GM23248 (cell line): ENCODE measurements at regions not wholly inside any gene's neighbourhood (a gene's known extent, or its start where the extent isn't known, plus 50 kb on each side); places are given as distances from the start of the nearest gene placed in this dataset.
A peak's percentile ranks its signal among the peaks of the same experiment; 100 is the strongest.

Experiments used
- DNase-seq: peaks from one replicate; pipeline ENCODE4 v3.0.0-alpha.2; 2015
- H2AFZ ChIP-seq: fragments of 200-600 bp; sonication (generic); 2 replicates; pipeline ENCODE4 v1.6.1; 2016; ENCODE audit warnings: antibody characterized with exemption
- H3F3A ChIP-seq: fragments of 200-600 bp; sonication (generic); 2 replicates; pipeline ENCODE4 v1.6.1; 2016; ENCODE audit warnings: mild to moderate bottlenecking, antibody characterized with exemption, mixed run types; ENCODE audit not compliant: insufficient read depth
- H3K27ac ChIP-seq: fragments of 200-600 bp; sonication (generic); 2 replicates; pipeline ENCODE4 v1.5.1; 2016; ENCODE audit warnings: mild to moderate bottlenecking
- H3K27me3 ChIP-seq: fragments of 200-600 bp; sonication (generic); replicated peaks from 2 replicates; pipeline ENCODE4 v1.6.1; 2016; ENCODE audit warnings: mild to moderate bottlenecking; ENCODE audit not compliant: insufficient read depth
- H3K36me3 ChIP-seq: fragments of 200-600 bp; sonication (generic); 2 replicates; pipeline ENCODE4 v1.6.1; 2016; ENCODE audit warnings: low read depth, mild to moderate bottlenecking
- H3K4me1 ChIP-seq: fragments of 200-600 bp; sonication (generic); 2 replicates; pipeline ENCODE4 v1.6.1; 2016; ENCODE audit warnings: mild to moderate bottlenecking; ENCODE audit not compliant: insufficient read depth
- H3K4me2 ChIP-seq: fragments of 200-600 bp; sonication (generic); one replicate; pipeline ENCODE4 v1.6.1; 2016; ENCODE audit warnings: mild to moderate bottlenecking; ENCODE audit not compliant: unreplicated experiment
- H3K4me3 ChIP-seq: fragments of 200-600 bp; sonication (generic); 2 replicates; pipeline ENCODE4 v1.5.1; 2016; ENCODE audit warnings: mild to moderate bottlenecking
- H3K79me2 ChIP-seq: fragments of 200-600 bp; sonication (generic); 2 replicates; pipeline ENCODE4 v1.6.1; 2016; ENCODE audit warnings: mild to moderate bottlenecking; ENCODE audit not compliant: insufficient read depth
- H3K9ac ChIP-seq: fragments of 200-600 bp; sonication (generic); 2 replicates; pipeline ENCODE4 v1.6.1; 2016; ENCODE audit warnings: mild to moderate bottlenecking
- H3K9me2 ChIP-seq: fragments of 200-600 bp; sonication (generic); 2 replicates; pipeline ENCODE4 v1.6.1; 2016; ENCODE audit warnings: mixed run types, mild to moderate bottlenecking, moderate library complexity; ENCODE audit not compliant: insufficient read depth
- H3K9me3 ChIP-seq: fragments of 200-600 bp; sonication (generic); one replicate; pipeline ENCODE4 v1.6.1; 2017; ENCODE audit warnings: low read depth
- H4K20me1 ChIP-seq: fragments of 200-600 bp; sonication (generic); 2 replicates; pipeline ENCODE4 v1.6.0; 2016; ENCODE audit not compliant: insufficient read depth
- EZH2 ChIP-seq: fragments of 200-600 bp; sonication (generic); IDR thresholded peaks from 2 replicates; pipeline ENCODE4 v1.6.1; 2018; ENCODE audit warnings: antibody characterized with exemption, mild to moderate bottlenecking; ENCODE audit not compliant: insufficient read depth, poor library complexity, severe bottlenecking
- EZH2phosphoT487 ChIP-seq: fragments of 200-600 bp; sonication (generic); IDR thresholded peaks from 2 replicates; pipeline ENCODE4 v1.6.1; 2018; ENCODE audit warnings: antibody characterized with exemption, moderate library complexity, mild to moderate bottlenecking, low read depth; ENCODE audit not compliant: insufficient read depth
- whole genome bisulfite sequencing, 2 experiments: methylation state at CpG; one replicate each; pipeline ENCODE4 v1.1.6; 2015 to 2017; ENCODE audit warnings: low lambda C conversion rate in 2 of 2, low coverage in 1 of 2; ENCODE audit errors: missing lambda C conversion rate in 2 of 2; 5-methylcytosine and 5-hydroxymethylcytosine counted together
- in situ Hi-C: fragments of 300-500 bp; cut with MboI; formaldehyde crosslinking; loops from 2 replicates; pipeline ENCODE4 v1.15.0; 2020

- H3K4me3 ChIP-seq, result no peak overlapping the region
- peak; percentile 4 for DNase-seq
- H3F3A ChIP-seq, result peaks cover 21% of the 10 kb centered on the region
- H3K36me3 ChIP-seq, result no peaks in the 10 kb centered on the region
- no peaks in the 10 kb centered on the region; the same call in 1 of the 2 replicates for H3K27me3 ChIP-seq
- WGBS, 2 experiments, result 55 to 56% methylated on average over 15 to 16 of the region's 16 CpGs
- H3K9me3 ChIP-seq, result no peaks in the 10 kb centered on the region
- TF ChIP-seq EZH2phosphoT487, result no peak
- no peak for TF ChIP-seq EZH2
- peaks cover 20% of the 10 kb centered on the region for H3K4me1 ChIP-seq
- in situ Hi-C loops, result no loop called here
- no peaks in the 10 kb centered on the region for H3K9me2 ChIP-seq
- H3K79me2 ChIP-seq, result no peaks in the 10 kb centered on the region
- H3K27ac ChIP-seq, result no peak overlapping the region
- no peak overlapping the region for H3K4me2 ChIP-seq
- no peaks in the 10 kb centered on the region for H4K20me1 ChIP-seq
- no peak overlapping the region for H2AFZ ChIP-seq
- H3K9ac ChIP-seq, result no peak overlapping the region
Measured at GRCh38 chr2:239626961-239627592, 226.3 kb upstream of the HDAC4 start.

GRCh38 chr2:239625971-239626734 lies 225.3 kb upstream of the HDAC4 start:
- H3K9me2 ChIP-seq, result no peaks in the 10 kb centered on the region
- peaks cover 18% of the 10 kb centered on the region for H3K4me1 ChIP-seq
- H3K79me2 ChIP-seq, result no peaks in the 10 kb centered on the region
- H3K36me3 ChIP-seq, result no peaks in the 10 kb centered on the region
- H3K4me2 ChIP-seq, result no peak overlapping the region
- H3K27me3 ChIP-seq, result no peaks in the 10 kb centered on the region; the same call in 1 of the 2 replicates
- TF ChIP-seq EZH2phosphoT487, result no peak
- TF ChIP-seq EZH2, result no peak
- H3K27ac ChIP-seq, result no peak overlapping the region
- no peak overlapping the region for H2AFZ ChIP-seq
- DNase-seq, result no peak
- H3K9me3 ChIP-seq, result no peaks in the 10 kb centered on the region
- in situ Hi-C loops, result no loop called here
- 64 to 67% methylated on average over 8 of the region's 8 CpGs for WGBS, 2 experiments
- no peak overlapping the region for H3K4me3 ChIP-seq
- no peak overlapping the region for H3K9ac ChIP-seq
- no peaks in the 10 kb centered on the region for H4K20me1 ChIP-seq
- peaks cover 14% of the 10 kb centered on the region for H3F3A ChIP-seq

GRCh38 chr2:239625156-239625845 lies 224.5 kb upstream of the HDAC4 start:
- Histone ChIP-seq H3F3A (peaks cover 14% of the 10 kb centered on the region), H2AFZ (no peak overlapping the region), H3K36me3 (no peaks in the 10 kb centered on the region), H3K9me2 (no peaks in the 10 kb centered on the region), H4K20me1 (no peaks in the 10 kb centered on the region), H3K4me1 (peaks cover 9% of the 10 kb centered on the region), H3K9me3 (no peaks in the 10 kb centered on the region), H3K4me3 (no peak overlapping the region), H3K79me2 (no peaks in the 10 kb centered on the region), H3K4me2 (no peak overlapping the region), H3K9ac (no peak overlapping the region), H3K27me3 (peaks cover 7% of the 10 kb centered on the region; the same call in 1 of the 2 replicates), H3K27ac (no peak overlapping the region)
- in situ Hi-C loops, result no loop called here
- WGBS, 2 experiments, result 74 to 79% methylated on average over 17 of the region's 17 CpGs
- no peak for DNase-seq
- TF ChIP-seq EZH2phosphoT487, result no peak
- no peak for TF ChIP-seq EZH2

- 58 to 69% methylated on average over 6 to 8 of the region's 8 CpGs for WGBS, 2 experiments
- Histone ChIP-seq H3K79me2 (no peaks in the 10 kb centered on the region), H3K4me3 (no peak overlapping the region), H3K9me2 (no peaks in the 10 kb centered on the region), H3K36me3 (no peaks in the 10 kb centered on the region), H3K4me2 (no peak overlapping the region), H3K27ac (no peak overlapping the region), H3F3A (no peaks in the 10 kb centered on the region), H3K9me3 (no peaks in the 10 kb centered on the region), H3K4me1 (no peaks in the 10 kb centered on the region), H3K9ac (no peak overlapping the region), H4K20me1 (no peaks in the 10 kb centered on the region), H2AFZ (no peak overlapping the region), H3K27me3 (peaks cover 8% of the 10 kb centered on the region; the same call in 1 of the 2 replicates)
- DNase-seq, result no peak
- TF ChIP-seq EZH2phosphoT487 (no peak), EZH2 (no peak)
- in situ Hi-C loops, result no loop called here
Measured at GRCh38 chr2:239621611-239622010, 220.8 kb upstream of the HDAC4 start.
